Psoas muscle (tissue), 7 donors: ENCODE measurements at regions not wholly inside any gene's neighbourhood (a gene's known extent, or its start where the extent isn't known, plus 50 kb on each side); places are given as distances from the start of the nearest gene placed in this dataset.

Source experiments
- ATAC-seq, 4 donors: fragments of 200-7000 bp; cut with Tn5 transposase; one replicate each; pipeline ENCODE4 v1.9.1; 2020; ENCODE audit warnings: moderate library complexity in 3 of 4, mild to moderate bottlenecking in 2 of 4
- DNase-seq, 2 donors: peaks; one replicate each; pipeline ENCODE4 v3.0.0-alpha.2; 2020
- H3K27ac ChIP-seq: fragments of 200-600 bp; one replicate; pipeline ENCODE4 v1.8.0; 2022
- H3K27me3 ChIP-seq, 3 donors: fragments of 200-600 bp in 1 of 3; one replicate each; pipeline versions ENCODE4 v1.6.1 to v1.8.0; 2013 to 2022; ENCODE audit warnings: low read length in 2 of 3, mild to moderate bottlenecking in 2 of 3, moderate library complexity in 1 of 3; ENCODE audit not compliant: insufficient read depth in 3 of 3
- H3K36me3 ChIP-seq, 2 donors: fragments of 200-600 bp in 1 of 2; one replicate each; pipeline versions ENCODE4 v1.6.1 to v1.8.0; 2013 to 2022; ENCODE audit warnings: low read depth in 1 of 2, mild to moderate bottlenecking in 1 of 2, moderate library complexity in 1 of 2; ENCODE audit not compliant: insufficient read depth in 1 of 2
- H3K4me1 ChIP-seq: fragments of 200-600 bp; one replicate; pipeline ENCODE4 v1.8.0; 2022
- H3K4me3 ChIP-seq: fragments of 200-600 bp; one replicate; pipeline ENCODE4 v1.8.0; 2022; ENCODE audit warnings: mild to moderate bottlenecking
- H3K9me3 ChIP-seq: fragments of 200-600 bp; one replicate; pipeline ENCODE4 v1.8.0; 2022
- WGBS, 3 donors: extraction: QIAGEN DNeasy Blood & Tissue Kit; methylation state at CpG; one replicate each; pipeline versions ENCODE4 v1.1.6 to v1.1.7; 2013; 5-methylcytosine and 5-hydroxymethylcytosine counted together
- intact Hi-C, 2 donors: fragments of 100-400 bp; cut with DNase I; formaldehyde crosslinking; loops; one replicate each; pipeline versions ENCODE4 v1.11.0 to v1.14.2; 2022
- TF ChIP-seq, protein P1 (sequence below): fragments of 200-600 bp; IDR thresholded peaks from one replicate; pipeline ENCODE4 v1.8.0; 2022; ENCODE audit warnings: antibody characterized with exemption
- donor health status: healthy with polysubstance abuse.
- donor health status: DM: no; HTN: no; CAD: no; lungs with moderate emphysema.
- donor health status: Bipolar disorder and iron deficiency.
- donor health status: healthy.
- donor health status: DM: yes; HTN: yes; CAD: no.
- donor health status: DM: no; HTN: no; CAD: no.
- donor health status: DM: yes; HTN: yes; CAD: no.

- H3K36me3 ChIP-seq, result no peaks in the 10 kb centered on the region
- no peak overlapping the region for H3K4me3 ChIP-seq
- 83 to 95% (median 95%) methylated on average over 4 of the region's 4 CpGs for WGBS, 3 donors
- H3K27me3 ChIP-seq, result no peaks in the 10 kb centered on the region
- H3K4me1 ChIP-seq, result no peaks in the 10 kb centered on the region
- TF ChIP-seq, protein P1, sequence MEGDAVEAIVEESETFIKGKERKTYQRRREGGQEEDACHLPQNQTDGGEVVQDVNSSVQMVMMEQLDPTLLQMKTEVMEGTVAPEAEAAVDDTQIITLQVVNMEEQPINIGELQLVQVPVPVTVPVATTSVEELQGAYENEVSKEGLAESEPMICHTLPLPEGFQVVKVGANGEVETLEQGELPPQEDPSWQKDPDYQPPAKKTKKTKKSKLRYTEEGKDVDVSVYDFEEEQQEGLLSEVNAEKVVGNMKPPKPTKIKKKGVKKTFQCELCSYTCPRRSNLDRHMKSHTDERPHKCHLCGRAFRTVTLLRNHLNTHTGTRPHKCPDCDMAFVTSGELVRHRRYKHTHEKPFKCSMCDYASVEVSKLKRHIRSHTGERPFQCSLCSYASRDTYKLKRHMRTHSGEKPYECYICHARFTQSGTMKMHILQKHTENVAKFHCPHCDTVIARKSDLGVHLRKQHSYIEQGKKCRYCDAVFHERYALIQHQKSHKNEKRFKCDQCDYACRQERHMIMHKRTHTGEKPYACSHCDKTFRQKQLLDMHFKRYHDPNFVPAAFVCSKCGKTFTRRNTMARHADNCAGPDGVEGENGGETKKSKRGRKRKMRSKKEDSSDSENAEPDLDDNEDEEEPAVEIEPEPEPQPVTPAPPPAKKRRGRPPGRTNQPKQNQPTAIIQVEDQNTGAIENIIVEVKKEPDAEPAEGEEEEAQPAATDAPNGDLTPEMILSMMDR, result no peak
- H3K9me3 ChIP-seq, result no peaks in the 10 kb centered on the region
- H3K27ac ChIP-seq, result no peak overlapping the region
- no peak for ATAC-seq
- intact Hi-C loops, result no loop called here
- no peak for DNase-seq
Measured at GRCh38 chr13:94933230-94933751, 220.9 kb upstream of the SOX21 start.

DNA sequence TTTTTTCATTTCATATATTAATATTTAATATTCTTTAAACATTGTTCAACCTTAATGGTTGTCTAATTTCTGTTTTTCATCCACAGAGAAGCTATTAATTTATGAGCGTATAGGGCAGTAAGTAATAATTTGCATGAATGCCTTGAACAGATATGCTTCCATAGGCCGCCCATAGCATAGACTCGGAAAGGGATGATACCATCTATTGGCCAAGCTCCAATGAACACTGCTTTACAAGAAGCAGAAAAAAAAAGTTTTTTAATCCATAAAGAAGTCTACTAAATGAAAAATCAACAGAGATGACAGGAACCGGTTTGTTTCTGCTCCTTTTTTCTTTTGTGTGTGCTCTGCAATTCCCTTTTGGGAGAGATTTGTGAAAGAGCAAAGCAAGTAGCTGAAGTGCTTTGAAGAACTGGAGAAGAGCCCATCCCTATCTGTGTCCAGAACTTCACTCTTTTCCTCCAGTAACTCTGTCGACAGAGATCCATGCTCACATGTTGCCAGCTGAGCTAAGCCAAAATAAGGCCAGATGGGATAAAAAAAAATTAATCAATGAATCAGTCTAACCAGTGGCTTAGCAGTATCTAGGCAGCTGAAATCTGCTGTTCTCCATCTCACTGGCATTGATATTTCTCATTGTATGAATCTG, 215.9 kb upstream of the SOX21 start:
- ATAC-seq (no peak), DNase-seq (no peak)
- Histone ChIP-seq H3K27me3 (no peaks in the 10 kb centered on the region), H3K36me3 (no peaks in the 10 kb centered on the region), H3K4me3 (no peak overlapping the region), H3K9me3 (no peaks in the 10 kb centered on the region), H3K4me1 (no peaks in the 10 kb centered on the region), H3K27ac (no peak overlapping the region)
- TF ChIP-seq, protein P1, result no peak
- intact Hi-C loops, result no loop called here
- 63 to 72% (median 67%) methylated on average over 5 of the region's 5 CpGs for WGBS, 3 donors

DNA sequence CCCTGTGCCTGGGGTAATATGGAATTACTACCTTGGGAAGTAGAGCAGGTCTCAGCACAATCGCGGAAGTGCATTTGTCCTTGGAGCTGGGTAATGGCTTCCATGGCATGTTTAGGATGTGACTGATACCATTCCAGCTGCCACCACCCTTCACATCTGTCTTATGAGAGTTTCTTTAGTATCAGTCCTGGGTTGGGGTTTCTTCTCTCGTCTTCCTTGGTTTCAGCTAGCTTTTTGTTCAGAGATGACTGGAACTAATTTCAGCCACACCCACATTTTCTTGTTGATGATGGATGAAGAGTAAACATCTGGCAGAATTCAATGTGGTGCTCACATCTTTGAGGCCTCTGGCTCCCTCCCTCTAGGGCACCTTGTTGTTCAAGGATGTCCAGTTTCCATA, 212.9 kb upstream of the SOX21 start:
- H3K36me3 ChIP-seq, result no peaks in the 10 kb centered on the region
- no peak overlapping the region for H3K27ac ChIP-seq
- H3K4me3 ChIP-seq, result no peak overlapping the region
- WGBS, 3 donors, result 57 to 64% (median 60%) methylated on average over 3 of the region's 3 CpGs
- intact Hi-C loops, result no loop called here
- TF ChIP-seq, protein P1, result no peak
- no peaks in the 10 kb centered on the region for H3K27me3 ChIP-seq
- H3K9me3 ChIP-seq, result no peaks in the 10 kb centered on the region
- DNase-seq (no peak), ATAC-seq (no peak)
- H3K4me1 ChIP-seq, result no peaks in the 10 kb centered on the region

- Histone ChIP-seq H3K27ac (no peak overlapping the region), H3K4me1 (no peaks in the 10 kb centered on the region), H3K27me3 (no peaks in the 10 kb centered on the region), H3K36me3 (no peaks in the 10 kb centered on the region), H3K9me3 (no peaks in the 10 kb centered on the region), H3K4me3 (no peak overlapping the region)
- no peak for DNase-seq
- intact Hi-C loops, result no loop called here
- TF ChIP-seq, protein P1, result no peak
- WGBS, 3 donors, result 26 to 41% (median 37%) methylated on average over 4 of the region's 4 CpGs
- no peak for ATAC-seq
Measured at GRCh38 chr13:94921181-94921580, 208.8 kb upstream of the SOX21 start.

DNA sequence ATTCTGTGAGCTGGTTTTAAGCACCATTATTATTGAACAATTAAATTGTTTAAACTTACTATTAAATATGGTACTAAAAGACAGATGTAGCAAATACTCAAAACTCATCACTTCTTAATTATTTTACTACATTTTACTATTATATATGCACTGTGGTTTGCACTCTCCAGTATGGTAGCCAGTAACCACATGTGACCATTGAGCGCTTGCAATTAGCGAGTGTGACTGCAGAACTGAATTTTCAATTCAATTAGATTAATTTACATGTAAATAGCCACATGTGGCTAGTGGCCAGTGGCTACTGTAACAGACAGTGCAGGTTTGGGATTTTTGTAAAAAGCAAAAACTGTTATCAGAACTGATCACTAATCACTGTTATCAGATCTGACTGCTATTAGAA, 208.2 kb upstream of the SOX21 start:
- TF ChIP-seq, protein P1, result no peak
- ATAC-seq, result no peak

More for the DNA sequence above, 208.2 kb upstream of the SOX21 start:
- WGBS, 3 donors, result 89 to 95% (median 92%) methylated on average over 2 of the region's 2 CpGs
- no peaks in the 10 kb centered on the region for H3K4me1 ChIP-seq
- H3K4me3 ChIP-seq, result no peak overlapping the region
- DNase-seq, result no peak
- H3K9me3 ChIP-seq, result no peaks in the 10 kb centered on the region
- H3K27ac ChIP-seq, result no peak overlapping the region
- no peaks in the 10 kb centered on the region for H3K36me3 ChIP-seq
- no peaks in the 10 kb centered on the region for H3K27me3 ChIP-seq
- intact Hi-C loops, result no loop called here
